Heart left ventricle (tissue), 16 donors: ENCODE measurements at regions not wholly inside any gene's neighbourhood (a gene's known extent, or its start where the extent isn't known, plus 50 kb on each side); places are given as distances from the start of the nearest gene placed in this dataset.

Source experiments
- ATAC-seq, 4 donors: fragments of 200-7000 bp; cut with Tn5 transposase; one replicate each; pipeline ENCODE4 v1.9.1; 2020 to 2022; ENCODE audit warnings: moderate library complexity in 4 of 4, mild to moderate bottlenecking in 3 of 4, moderate number of reproducible peaks in 1 of 4
- DNase-seq, 5 donors: peaks; one replicate each; pipeline ENCODE4 v3.0.0-alpha.2; 2020
- H3K27ac ChIP-seq, 12 donors: fragments of 200-600 bp; sonication (generic) in 4 of 12; one replicate each; pipeline versions ENCODE4 v1.5.0 to v1.8.0; 2016 to 2022; ENCODE audit warnings: mild to moderate bottlenecking in 2 of 12
- H3K27me3 ChIP-seq, 9 donors: fragments of 200-600 bp; sonication (generic) in 2 of 9; one replicate each; pipeline versions ENCODE4 v1.5.1 to v1.8.0; 2016 to 2022; ENCODE audit warnings: mild to moderate bottlenecking in 3 of 9
- H3K36me3 ChIP-seq, 9 donors: fragments of 200-600 bp; sonication (generic) in 2 of 9; one replicate each; pipeline versions ENCODE4 v1.5.0 to v1.8.0; 2018 to 2022; ENCODE audit warnings: mild to moderate bottlenecking in 2 of 9
- H3K4me1 ChIP-seq, 12 donors: fragments of 200-600 bp; sonication (generic) in 4 of 12; one replicate each; pipeline versions ENCODE4 v1.5.0 to v1.8.0; 2016 to 2022; ENCODE audit warnings: mild to moderate bottlenecking in 3 of 12
- H3K4me3 ChIP-seq, 12 donors: fragments of 200-600 bp; sonication (generic) in 4 of 12; one replicate each; pipeline versions ENCODE4 v1.5.0 to v1.8.0; 2017 to 2022; ENCODE audit warnings: mild to moderate bottlenecking in 9 of 12, moderate library complexity in 4 of 12
- H3K9me3 ChIP-seq, 12 donors: fragments of 200-600 bp; sonication (generic) in 4 of 12; one replicate each; pipeline versions ENCODE4 v1.5.0 to v1.8.0; 2016 to 2022; ENCODE audit warnings: mild to moderate bottlenecking in 1 of 12
- CTCF ChIP-seq, 12 donors: fragments of 200-600 bp; sonication (generic) in 4 of 12; IDR thresholded peaks; one replicate each; pipeline versions ENCODE4 v1.5.0 to v1.8.0; 2018 to 2022; ENCODE audit warnings: antibody characterized with exemption in 12 of 12, mild to moderate bottlenecking in 5 of 12
- POLR2A ChIP-seq, 2 donors: fragments of 450-650 bp; IDR thresholded peaks; one replicate each; pipeline ENCODE4 v1.6.1; 2017; ENCODE audit warnings: antibody characterized with exemption in 2 of 2, mild to moderate bottlenecking in 2 of 2, moderate library complexity in 2 of 2
- WGBS, 4 donors: extraction: QIAGEN DNeasy Blood & Tissue Kit in 2 of 4; methylation state at CpG; one replicate each; pipeline versions ENCODE4 v1.1.5 to v1.1.7; 2013 to 2018; 5-methylcytosine and 5-hydroxymethylcytosine counted together
- intact Hi-C, 10 donors: fragments of 100-400 bp; cut with DNase I; formaldehyde crosslinking; loops; one replicate each; pipeline versions ENCODE4 v1.11.1 to v1.14.2; 2022
- donor health status: ischemic (EF 13 %, LVEDD 7.1; RV severe dilation, severe dysfunction).
- donor health status: healthy with polysubstance abuse.
- donor health status: DM: no; HTN: yes; CAD: no.
- donor health status: DM: no; HTN: no; CAD: no.
- donor health status: ischemic (EF 25% LVEDD 6.9; RV normal size, moderate dysfunction).
- donor health status: ischemic (EF 25% LVEDD 5.7; RV mildly dilated, moderate dysfunction).
- donor health status: healthy.
- donor health status: DM: yes; HTN: yes; CAD: no.
- donor health status: ischemic (EF 35%, LVEDD 5.7; RV mildly dilated, moderate dysfunction).
- donor health status: nonischemic (EF 11% LVEDD 7.7; RV severe dilation, severe dysfunction).
- donor health status: DM: yes; HTN: yes; CAD: no.
- donor health status: PGD.
- donor health status: ischemic (EF 29% LVEDD 5.4; RV normal size, mild dysfunction).
- donor health status: nonischemic (EF 23%, LVEDD 6.1; RV moderate dilation, normal function).

GRCh38 chr5:115349001-115349817 is 52.8 kb upstream of the CCDC112 start:
- no peak for TF ChIP-seq POLR2A (IDR thresholded peaks at IDR 0.05)
- TF ChIP-seq CTCF (IDR thresholded peaks at IDR 0.05): peak in 2 of 12 donors; percentile 4 to 23
- 51 to 65% (median 57%) methylated on average over 5 of the region's 5 CpGs for WGBS, 4 donors
- peaks cover 0 to 19% (median 1%) of the 10 kb centered on the region in 12 donors for H3K9me3 ChIP-seq
- peaks cover 0 to 16% (median 0%) of the 10 kb centered on the region in 12 donors for H3K4me1 ChIP-seq
- H3K27me3 ChIP-seq: no peaks in the 10 kb centered on the region
- DNase-seq (peak in 1 of 5 donors; percentile 40), ATAC-seq (peak; percentile 59 to 89 (median 72))
- intact Hi-C loops: no loop called here
- peak overlapping the region in 4 of 12 donors; percentile 2 to 37 (median 7) for H3K27ac ChIP-seq
- no peak overlapping the region for H3K4me3 ChIP-seq
- no peaks in the 10 kb centered on the region for H3K36me3 ChIP-seq

DNA sequence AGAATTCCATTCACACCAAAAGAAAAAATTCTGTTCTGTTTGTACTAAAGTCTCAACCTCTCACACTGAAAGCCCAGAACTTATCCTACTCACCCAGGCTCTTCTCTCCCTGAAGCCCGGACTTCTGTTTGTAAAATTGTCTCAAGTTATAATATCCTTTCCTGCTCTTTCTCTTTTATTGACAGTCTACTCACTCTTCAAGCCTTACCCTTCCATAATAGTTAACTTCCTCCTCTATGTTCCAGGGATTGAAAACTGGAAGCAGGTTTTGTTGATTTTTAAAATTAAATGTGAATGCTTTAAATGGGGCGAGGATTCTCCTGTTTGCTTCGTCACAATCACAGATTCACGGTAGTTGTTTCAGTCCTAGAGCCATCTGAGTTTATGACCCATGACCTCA is 51.7 kb upstream of the CCDC112 start:
- H3K4me1 ChIP-seq: peaks cover 0 to 16% (median 0%) of the 10 kb centered on the region in 12 donors
- H3K9me3 ChIP-seq: peaks cover 0 to 12% (median 0%) of the 10 kb centered on the region in 12 donors
- H3K27ac ChIP-seq: no peak overlapping the region
- WGBS, 4 donors: 88 to 94% (median 92%) methylated on average over 4 of the region's 4 CpGs
- no peak for ATAC-seq
- intact Hi-C loops: no loop called here
- no peaks in the 10 kb centered on the region for H3K36me3 ChIP-seq
- H3K27me3 ChIP-seq: no peaks in the 10 kb centered on the region
- H3K4me3 ChIP-seq: no peak overlapping the region
- no peak for DNase-seq
- TF ChIP-seq CTCF (IDR thresholded peaks at IDR 0.05): no peak
- TF ChIP-seq POLR2A (IDR thresholded peaks at IDR 0.05): no peak
